HG02852 (cell line): ENCODE measurements at regions not wholly inside any gene's neighbourhood (a gene's known extent, or its start where the extent isn't known, plus 50 kb on each side); places are given as distances from the start of the nearest gene placed in this dataset.
A peak's percentile ranks its signal among the peaks of the same experiment; 100 is the strongest.

ENCODE experiments used
- ATAC-seq: cut with Tn5 transposase; IDR thresholded peaks from one replicate; pipeline ENCODE4 v1.9.1; 2021; ENCODE audit warnings: mild to moderate bottlenecking, moderate library complexity; ENCODE audit not compliant: unreplicated experiment

DNA sequence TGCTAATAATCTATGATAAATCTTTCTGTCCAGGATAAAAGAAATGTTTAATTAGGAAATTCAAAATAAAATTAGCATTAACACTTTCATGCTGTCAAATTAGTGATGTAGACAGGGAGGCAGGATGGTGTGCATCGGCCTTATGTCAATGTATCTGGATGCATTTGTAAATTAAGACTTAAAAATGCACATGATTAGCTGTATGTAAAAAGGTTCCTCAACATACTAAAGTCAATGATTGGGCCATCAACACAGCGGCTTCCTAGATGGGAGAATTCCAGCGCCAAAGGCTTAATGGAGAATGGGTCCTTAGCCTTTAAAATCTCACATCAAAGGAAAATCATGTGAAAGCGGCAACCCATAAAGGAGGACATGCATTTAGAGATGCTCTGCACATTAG, 77.5 kb upstream of the ZEB2 start:
- no peak for ATAC-seq

- ATAC-seq: peak; percentile 94
Measured at GRCh38 chr2:144596073-144596871, 76.4 kb upstream of the ZEB2 start.

DNA sequence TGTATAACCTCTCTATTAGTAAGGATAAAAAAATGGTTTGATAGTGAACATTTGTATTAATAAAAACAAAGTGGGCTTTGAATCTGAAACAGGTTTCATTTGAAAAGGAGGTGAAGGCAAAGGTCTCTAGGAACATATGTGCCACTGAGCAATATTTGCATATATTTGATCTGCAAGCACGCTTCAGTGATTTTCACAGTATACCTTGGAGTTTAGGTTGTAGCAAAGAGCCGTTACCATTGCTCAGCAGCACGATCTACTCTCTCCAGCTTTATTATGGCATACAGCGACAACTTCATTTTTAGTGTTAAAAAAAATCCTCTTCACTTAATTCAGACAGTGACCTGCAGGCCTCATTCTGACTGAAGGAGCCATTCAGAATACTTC, 75.8 kb upstream of the ZEB2 start:
- peak; percentile 43 for ATAC-seq

DNA sequence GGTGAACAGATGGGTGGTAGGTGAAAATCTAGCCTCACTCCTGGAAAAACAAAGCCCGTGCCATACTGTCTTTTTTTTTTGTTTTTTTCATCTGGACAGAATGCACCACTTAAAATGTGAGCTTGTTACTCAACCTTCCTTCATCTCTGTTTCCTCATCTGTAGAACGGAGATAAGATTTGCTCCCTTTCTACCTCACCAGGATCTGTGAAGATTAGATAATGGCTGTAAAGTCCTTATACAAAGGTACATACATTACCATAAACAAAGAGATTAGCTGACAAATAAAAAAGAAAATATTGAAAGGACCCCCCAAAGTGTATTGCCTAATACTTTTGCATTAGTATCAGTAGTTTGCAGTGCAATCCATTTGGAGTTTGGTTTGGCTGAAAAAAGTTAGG, 75.4 kb upstream of the ZEB2 start:
- no peak for ATAC-seq

DNA sequence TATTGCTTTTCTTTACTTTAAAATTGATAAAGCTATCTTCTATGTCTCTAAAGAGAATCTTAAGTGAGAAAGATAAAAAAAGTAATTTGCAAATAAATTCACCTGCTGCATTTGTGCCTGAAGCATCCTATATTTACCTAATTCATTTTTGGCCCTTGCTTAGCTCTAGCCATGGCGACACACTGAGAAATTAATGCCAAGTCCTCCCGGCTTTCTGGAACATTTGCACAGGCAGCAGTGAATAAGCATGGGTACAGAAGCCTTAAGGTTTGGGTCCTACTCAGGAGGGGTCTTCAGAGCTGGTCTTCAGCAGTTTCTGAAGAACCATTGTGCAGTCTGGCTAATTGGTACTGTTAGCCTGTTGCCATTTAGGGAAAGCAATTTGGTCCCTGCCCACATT, 73.9 kb upstream of the ZEB2 start:
- ATAC-seq: no peak

GRCh38 chr2:144592500-144593256, 72.8 kb upstream of the ZEB2 start:
- no peak for ATAC-seq

- no peak for ATAC-seq
Measured at GRCh38 chr2:144587306-144587705, 67.4 kb upstream of the ZEB2 start.

- ATAC-seq: no peak
Measured at GRCh38 chr2:144586476-144586875, 66.6 kb upstream of the ZEB2 start.

DNA sequence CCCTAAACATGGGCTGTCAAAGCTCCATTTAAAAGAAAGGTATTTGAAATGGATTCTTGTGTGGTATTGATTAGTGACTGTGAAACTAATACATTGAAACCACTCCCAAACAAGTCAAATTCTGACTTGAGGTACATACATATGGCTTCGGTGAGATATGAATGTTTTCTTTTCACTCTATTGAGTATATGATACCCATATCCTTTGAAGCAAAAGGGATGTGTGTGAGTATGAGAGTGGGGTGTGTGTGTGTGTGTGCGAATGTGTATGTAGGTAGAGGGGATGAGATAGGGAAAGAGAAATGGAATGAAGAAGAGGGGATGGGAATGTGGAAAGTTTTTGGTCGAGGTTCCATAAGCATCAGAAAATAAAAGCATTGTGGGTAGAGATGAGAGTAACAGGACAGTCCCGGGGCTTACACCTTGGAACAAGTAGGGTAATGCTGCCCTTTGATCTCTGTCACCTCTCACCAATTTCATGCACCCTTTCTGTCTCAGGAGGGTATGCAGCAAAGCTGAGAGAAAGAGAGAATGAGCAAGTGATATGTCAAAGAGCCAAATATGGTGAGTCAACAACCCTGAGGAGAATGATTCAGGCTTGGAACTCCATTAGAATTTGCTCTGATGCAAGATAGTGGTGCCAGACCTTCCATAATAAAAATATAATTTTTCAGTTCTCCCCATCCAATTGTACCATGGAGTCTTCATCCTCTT, 64.0 kb upstream of the ZEB2 start:
- ATAC-seq: no peak

GRCh38 chr2:144583381-144583729, 63.4 kb upstream of the ZEB2 start:
- no peak for ATAC-seq

- ATAC-seq: no peak
Measured at GRCh38 chr2:144582651-144583380, 62.9 kb upstream of the ZEB2 start.

- no peak for ATAC-seq
Measured at GRCh38 chr2:144580521-144581161, 60.7 kb upstream of the ZEB2 start.

- no peak for ATAC-seq
Measured at GRCh38 chr2:144579556-144579955, 59.6 kb upstream of the ZEB2 start.

- no peak for ATAC-seq
Measured at GRCh38 chr2:144578099-144578498, 58.2 kb upstream of the ZEB2 start.

GRCh38 chr2:144572977-144573376, 53.1 kb upstream of the ZEB2 start:
- ATAC-seq: peak; percentile 88

DNA sequence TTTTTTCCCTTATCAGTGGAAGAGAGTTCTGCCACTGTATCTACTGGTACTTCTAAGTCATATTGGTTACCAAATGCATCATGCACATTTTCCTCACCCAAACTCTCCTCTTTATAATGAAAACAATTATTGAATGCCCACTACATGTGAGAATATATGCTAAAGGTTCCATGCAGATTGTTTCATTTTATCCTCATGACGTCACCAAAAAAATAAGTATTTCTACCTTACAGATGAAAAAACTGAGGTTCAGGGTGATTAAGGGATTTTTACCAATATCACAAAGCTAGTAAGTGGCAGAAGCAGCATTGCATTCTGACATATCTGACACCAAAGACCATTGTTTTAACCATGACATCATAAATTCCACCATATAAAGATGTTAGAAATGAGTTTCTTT, 51.9 kb upstream of the ZEB2 start:
- no peak for ATAC-seq

DNA sequence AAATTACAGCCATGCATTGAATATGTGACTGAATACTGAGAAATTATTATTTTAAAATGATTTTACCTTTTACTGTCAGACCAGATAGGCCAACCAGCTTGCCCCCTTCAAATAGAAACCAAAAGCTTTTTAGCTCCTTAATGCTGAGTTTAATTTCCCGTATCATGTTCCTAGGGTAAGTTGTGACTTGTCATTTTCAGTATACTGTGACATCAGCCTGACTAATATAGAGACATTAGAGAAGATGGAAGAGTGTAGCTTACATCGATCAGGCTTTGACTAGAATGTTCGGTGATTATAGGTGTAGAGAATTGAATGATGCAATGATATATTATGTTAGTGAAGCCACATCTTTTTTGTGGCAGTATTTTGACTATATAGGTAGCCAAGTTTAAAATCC, 50.6 kb upstream of the ZEB2 start:
- no peak for ATAC-seq
